Progenitor cell of endocrine pancreas (in vitro differentiated cells): ENCODE measurements at regions not wholly inside any gene's neighbourhood (a gene's known extent, or its start where the extent isn't known, plus 50 kb on each side); places are given as distances from the start of the nearest gene placed in this dataset.

Experiments used
- DNase-seq: peaks from one replicate; pipeline ENCODE4 v3.0.0; 2021; ENCODE audit warnings: low spot score; ENCODE audit not compliant: unreplicated experiment
- H3K27ac Mint-ChIP-seq: 2 replicates; pipeline ENCODE4 v1.8.0; 2021; ENCODE audit warnings: mild to moderate bottlenecking, moderate library complexity, mixed read lengths
- H3K27me3 Mint-ChIP-seq: 2 replicates; pipeline ENCODE4 v1.8.0; 2021; ENCODE audit warnings: mixed read lengths
- H3K36me3 Mint-ChIP-seq: 2 replicates; pipeline ENCODE4 v1.8.0; 2022; ENCODE audit warnings: mixed read lengths; ENCODE audit not compliant: insufficient read depth
- H3K4me1 Mint-ChIP-seq: 2 replicates; pipeline ENCODE4 v1.8.0; 2021; ENCODE audit warnings: low read depth, mixed read lengths
- H3K4me3 Mint-ChIP-seq: 2 replicates; pipeline ENCODE4 v1.8.0; 2021; ENCODE audit warnings: low read depth, mild to moderate bottlenecking, moderate library complexity, mixed read lengths
- H3K9me3 Mint-ChIP-seq: 2 replicates; pipeline ENCODE4 v1.8.0; 2021; ENCODE audit warnings: low read depth, mixed read lengths
- CTCF ChIP-seq: fragments of 200-600 bp; sonication (generic); IDR thresholded peaks from one replicate; pipeline ENCODE4 v1.5.0; 2021; ENCODE audit warnings: antibody characterized with exemption, mild to moderate bottlenecking; ENCODE audit not compliant: unreplicated experiment

GRCh38 chr7:18081617-18082016 lies 54.0 kb upstream of the PRPS1L1 start:
- Mint-ChIP-seq H3K27me3 (peaks cover 21% of the 10 kb centered on the region), H3K4me1 (peaks cover 5% of the 10 kb centered on the region), H3K9me3 (peaks cover 11% of the 10 kb centered on the region), H3K4me3 (no peak overlapping the region), H3K36me3 (peaks cover 2% of the 10 kb centered on the region), H3K27ac (no peak overlapping the region)
- no peak for DNase-seq
- no peak for TF ChIP-seq CTCF

- no peak for TF ChIP-seq CTCF
- H3K36me3 Mint-ChIP-seq, result peaks cover 2% of the 10 kb centered on the region
- no peak overlapping the region for H3K27ac Mint-ChIP-seq
- no peak overlapping the region for H3K4me3 Mint-ChIP-seq
- H3K4me1 Mint-ChIP-seq, result peaks cover 2% of the 10 kb centered on the region
- peaks cover 25% of the 10 kb centered on the region for H3K27me3 Mint-ChIP-seq
- H3K9me3 Mint-ChIP-seq, result peaks cover 11% of the 10 kb centered on the region
- no peak for DNase-seq
These were observed 54.5 kb upstream of the PRPS1L1 start for GRCh38 chr7:18082169-18082568.

- H3K36me3 Mint-ChIP-seq, result peaks cover 2% of the 10 kb centered on the region
- peak; percentile 54 for TF ChIP-seq CTCF
- peak overlapping the region; percentile 88 for H3K27ac Mint-ChIP-seq
- H3K4me3 Mint-ChIP-seq, result peak overlapping the region; percentile 80
- H3K9me3 Mint-ChIP-seq, result peaks cover 3% of the 10 kb centered on the region
- peaks cover 10% of the 10 kb centered on the region for H3K4me1 Mint-ChIP-seq
- H3K27me3 Mint-ChIP-seq, result peaks cover 52% of the 10 kb centered on the region
- peak; percentile 28 for DNase-seq
These were observed 58.7 kb upstream of the PRPS1L1 start for GRCh38 chr7:18086165-18087025.

- no peak for TF ChIP-seq CTCF
- H3K9me3 Mint-ChIP-seq, result no peaks in the 10 kb centered on the region
- peak; percentile 12 for DNase-seq
- H3K27me3 Mint-ChIP-seq, result peaks cover 52% of the 10 kb centered on the region
- H3K4me3 Mint-ChIP-seq, result peak overlapping the region; percentile 80
- H3K4me1 Mint-ChIP-seq, result peaks cover 10% of the 10 kb centered on the region
- H3K27ac Mint-ChIP-seq, result peak overlapping the region; percentile 88
- no peaks in the 10 kb centered on the region for H3K36me3 Mint-ChIP-seq
These were observed 59.5 kb upstream of the PRPS1L1 start for GRCh38 chr7:18087026-18087686.

GRCh38 chr7:18087687-18088078 lies 60.0 kb upstream of the PRPS1L1 start:
- no peak for TF ChIP-seq CTCF

More at GRCh38 chr7:18087687-18088078, 60.0 kb upstream of the PRPS1L1 start:
- H3K27me3 Mint-ChIP-seq, result peaks cover 56% of the 10 kb centered on the region
- no peaks in the 10 kb centered on the region for H3K36me3 Mint-ChIP-seq
- H3K4me3 Mint-ChIP-seq, result peak overlapping the region; percentile 80
- H3K4me1 Mint-ChIP-seq, result peaks cover 10% of the 10 kb centered on the region
- no peaks in the 10 kb centered on the region for H3K9me3 Mint-ChIP-seq
- DNase-seq, result no peak
- H3K27ac Mint-ChIP-seq, result no peak overlapping the region
